ENCODE measurements at regions not wholly inside any gene's neighbourhood (a gene's known extent, or its start where the extent isn't known, plus 50 kb on each side); places are given as distances from the start of the nearest gene placed in this dataset.

DNA sequence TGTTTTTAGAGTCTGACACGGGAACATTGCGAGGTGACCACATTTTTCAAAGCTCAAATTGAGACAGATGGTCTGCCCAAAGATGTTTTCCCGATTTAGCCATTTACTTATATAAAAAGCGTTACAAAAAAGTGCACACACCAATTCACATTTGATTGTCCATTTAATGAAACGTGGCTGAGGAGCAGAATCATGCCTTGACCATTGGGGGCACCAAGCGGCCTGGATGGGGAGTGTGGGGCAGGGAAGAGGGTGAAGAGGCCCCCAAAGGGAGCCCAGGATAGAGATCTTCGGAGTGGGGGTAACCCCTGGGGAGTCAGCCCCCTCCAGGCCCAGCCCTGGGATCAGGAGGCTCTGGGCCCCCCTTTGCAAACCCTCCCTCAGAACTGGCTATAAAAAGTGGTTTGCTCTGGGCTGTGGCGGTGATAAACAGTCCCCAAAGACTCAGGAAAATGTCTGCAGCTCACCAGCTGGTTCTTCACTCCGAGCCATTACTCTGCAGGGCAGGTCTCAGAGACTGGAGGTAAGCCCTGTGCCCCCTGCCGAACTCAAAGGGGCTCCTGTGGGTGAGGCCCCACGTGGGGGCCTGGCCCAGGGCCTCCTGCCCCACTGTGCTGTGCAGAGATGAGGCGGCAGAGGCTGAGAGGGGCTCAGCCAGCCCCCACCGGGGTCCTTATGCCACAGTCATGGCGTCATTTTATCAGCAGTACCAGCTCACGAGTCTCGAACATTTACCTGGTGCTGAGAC is 105.9 kb upstream of the SEC14L1 start:
- TF ChIP-seq POLR2A (IDR thresholded peaks at IDR 0.05): no peak
- TF ChIP-seq, protein P1, sequence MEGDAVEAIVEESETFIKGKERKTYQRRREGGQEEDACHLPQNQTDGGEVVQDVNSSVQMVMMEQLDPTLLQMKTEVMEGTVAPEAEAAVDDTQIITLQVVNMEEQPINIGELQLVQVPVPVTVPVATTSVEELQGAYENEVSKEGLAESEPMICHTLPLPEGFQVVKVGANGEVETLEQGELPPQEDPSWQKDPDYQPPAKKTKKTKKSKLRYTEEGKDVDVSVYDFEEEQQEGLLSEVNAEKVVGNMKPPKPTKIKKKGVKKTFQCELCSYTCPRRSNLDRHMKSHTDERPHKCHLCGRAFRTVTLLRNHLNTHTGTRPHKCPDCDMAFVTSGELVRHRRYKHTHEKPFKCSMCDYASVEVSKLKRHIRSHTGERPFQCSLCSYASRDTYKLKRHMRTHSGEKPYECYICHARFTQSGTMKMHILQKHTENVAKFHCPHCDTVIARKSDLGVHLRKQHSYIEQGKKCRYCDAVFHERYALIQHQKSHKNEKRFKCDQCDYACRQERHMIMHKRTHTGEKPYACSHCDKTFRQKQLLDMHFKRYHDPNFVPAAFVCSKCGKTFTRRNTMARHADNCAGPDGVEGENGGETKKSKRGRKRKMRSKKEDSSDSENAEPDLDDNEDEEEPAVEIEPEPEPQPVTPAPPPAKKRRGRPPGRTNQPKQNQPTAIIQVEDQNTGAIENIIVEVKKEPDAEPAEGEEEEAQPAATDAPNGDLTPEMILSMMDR (IDR thresholded peaks at IDR 0.05): no peak

Data from testis (tissue), 2 donors.